Trophoblast cell (in vitro differentiated cells and primary cell): ENCODE measurements at regions not wholly inside any gene's neighbourhood (a gene's known extent, or its start where the extent isn't known, plus 50 kb on each side); places are given as distances from the start of the nearest gene placed in this dataset.

Source experiments
- DNase-seq, 2 donors: peaks; one replicate each; pipeline ENCODE4 v3.0.0-alpha.2; 2016
- H2AFZ ChIP-seq: 2 replicates; pipeline ENCODE4 v1.6.1; 2013; ENCODE audit warnings: low read length, moderate library complexity, mild to moderate bottlenecking; ENCODE audit not compliant: insufficient read depth, poor library complexity
- H2AK5ac ChIP-seq: 2 replicates; pipeline ENCODE4 v1.6.1; 2013; ENCODE audit warnings: mild to moderate bottlenecking, low read length
- H2BK120ac ChIP-seq: 2 replicates; pipeline ENCODE4 v1.6.1; 2013; ENCODE audit warnings: low read length, mild to moderate bottlenecking, moderate library complexity; ENCODE audit not compliant: insufficient read depth, poor library complexity
- H2BK12ac ChIP-seq: 2 replicates; pipeline ENCODE4 v1.6.1; 2013; ENCODE audit warnings: mild to moderate bottlenecking, low read length, moderate library complexity
- H2BK5ac ChIP-seq: 2 replicates; pipeline ENCODE4 v1.6.1; 2013; ENCODE audit warnings: low read length, low read depth, moderate library complexity, mild to moderate bottlenecking; ENCODE audit not compliant: poor library complexity
- H3K14ac ChIP-seq: 2 replicates; pipeline ENCODE4 v1.6.1; 2013; ENCODE audit warnings: mild to moderate bottlenecking, low read length
- H3K18ac ChIP-seq: 2 replicates; pipeline ENCODE4 v1.6.1; 2013; ENCODE audit warnings: mild to moderate bottlenecking, low read length
- H3K23ac ChIP-seq: 2 replicates; pipeline ENCODE4 v1.6.1; 2013; ENCODE audit warnings: low read length
- H3K27ac ChIP-seq: 2 replicates; pipeline ENCODE4 v1.5.1; 2013; ENCODE audit warnings: low read depth, mild to moderate bottlenecking, inconsistent platforms, low read length, moderate library complexity
- H3K27me3 ChIP-seq: 2 replicates; pipeline ENCODE4 v1.6.1; 2013; ENCODE audit warnings: inconsistent platforms, mild to moderate bottlenecking, low read length, moderate library complexity; ENCODE audit not compliant: insufficient read depth
- H3K36me3 ChIP-seq, 2 experiments: 1 replicate in 1 of 2; 2 replicates in 1 of 2; pipeline ENCODE4 v1.6.1; 2013; ENCODE audit warnings: low read length in 2 of 2, mild to moderate bottlenecking in 2 of 2, moderate library complexity in 1 of 2; ENCODE audit not compliant: insufficient read depth in 2 of 2, control insufficient read depth in 1 of 2
- H3K4ac ChIP-seq: 2 replicates; pipeline ENCODE4 v1.6.1; 2013; ENCODE audit warnings: low read depth, mild to moderate bottlenecking, low read length, moderate library complexity
- H3K4me1 ChIP-seq, 2 experiments: 1 replicate in 1 of 2; 2 replicates in 1 of 2; pipeline ENCODE4 v1.6.1; 2013; ENCODE audit warnings: low read length in 2 of 2, mild to moderate bottlenecking in 2 of 2, moderate library complexity in 1 of 2; ENCODE audit not compliant: insufficient read depth in 2 of 2, control insufficient read depth in 1 of 2
- H3K4me2 ChIP-seq: 2 replicates; pipeline ENCODE4 v1.6.1; 2013; ENCODE audit warnings: inconsistent platforms, mild to moderate bottlenecking, low read length, moderate library complexity
- H3K4me3 ChIP-seq: 2 replicates; pipeline ENCODE4 v1.5.1; 2013; ENCODE audit warnings: mild to moderate bottlenecking, low read depth, low read length, inconsistent platforms
- H3K79me1 ChIP-seq: one replicate; pipeline ENCODE4 v1.6.1; 2013; ENCODE audit warnings: low read length
- H3K79me2 ChIP-seq: 2 replicates; pipeline ENCODE4 v1.6.1; 2013; ENCODE audit warnings: low read length, mild to moderate bottlenecking; ENCODE audit not compliant: control insufficient read depth, insufficient read depth, poor library complexity
- H3K9ac ChIP-seq: 2 replicates; pipeline ENCODE4 v1.6.1; 2013; ENCODE audit warnings: mild to moderate bottlenecking, low read length
- H3K9me3 ChIP-seq: 2 replicates; pipeline ENCODE4 v1.6.1; 2013; ENCODE audit warnings: low read depth, mild to moderate bottlenecking, control low read depth, inconsistent platforms, low read length; ENCODE audit not compliant: insufficient read depth
- H4K12ac ChIP-seq: 2 replicates; pipeline ENCODE4 v1.6.1; 2013; ENCODE audit warnings: low read depth, mild to moderate bottlenecking, low read length, moderate library complexity
- H4K8ac ChIP-seq: 2 replicates; pipeline ENCODE4 v1.6.1; 2013; ENCODE audit warnings: low read depth, mild to moderate bottlenecking, low read length, moderate library complexity
- H4K91ac ChIP-seq: one replicate; pipeline ENCODE4 v1.6.1; 2013; ENCODE audit warnings: low read depth, mild to moderate bottlenecking, low read length, moderate library complexity
- WGBS: extraction: QIAGEN DNeasy Blood & Tissue Kit; methylation state at CpG from one replicate; pipeline ENCODE4 v1.1.7; 2013; ENCODE audit warnings: missing lambda C conversion rate; ENCODE audit not compliant: insufficient read length, insufficient coverage; ENCODE audit errors: extremely low coverage; 5-methylcytosine and 5-hydroxymethylcytosine counted together

DNA sequence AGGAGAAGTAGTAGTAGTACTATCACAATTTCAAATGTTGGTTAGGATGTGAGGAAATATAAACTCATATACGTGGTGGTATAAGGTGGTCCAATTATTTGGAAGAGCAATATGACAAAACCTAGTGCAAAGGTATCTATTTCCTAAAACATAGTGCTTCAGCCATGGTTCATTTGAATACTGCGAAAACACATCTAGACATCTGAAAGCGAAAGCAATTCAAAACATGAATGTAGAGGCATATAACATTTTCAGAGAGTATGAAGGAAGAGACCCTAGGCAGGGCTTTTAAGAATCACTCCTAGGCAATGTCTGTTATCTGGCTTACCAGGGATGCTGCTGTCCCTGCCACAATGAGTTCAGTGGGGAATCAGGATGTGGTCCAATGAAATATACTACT is 1085.8 kb downstream of the TDRD15 start:
- Histone ChIP-seq H4K8ac (no peak overlapping the region), H3K4ac (no peak overlapping the region), H2BK5ac (no peak overlapping the region), H4K12ac (no peak overlapping the region), H3K4me2 (no peak overlapping the region), H3K4me1 (no peaks in the 10 kb centered on the region), H3K79me2 (no peaks in the 10 kb centered on the region), H4K91ac (no peak overlapping the region), H3K36me3 (no peaks in the 10 kb centered on the region), H3K79me1 (no peaks in the 10 kb centered on the region), H2BK120ac (no peak overlapping the region), H2AK5ac (no peak overlapping the region), H3K9me3 (no peaks in the 10 kb centered on the region), H3K18ac (no peak overlapping the region), H3K14ac (no peak overlapping the region), H3K23ac (no peak overlapping the region), H3K27me3 (no peaks in the 10 kb centered on the region), H3K9ac (no peak overlapping the region), H2BK12ac (no peak overlapping the region), H3K27ac (no peak overlapping the region), H3K4me3 (no peak overlapping the region), H2AFZ (no peak overlapping the region)
- no CpG with 5 or more reads among the region's 3 CpGs for WGBS
- DNase-seq: no peak

- no peak overlapping the region for H3K4me2 ChIP-seq
- no peaks in the 10 kb centered on the region for H3K36me3 ChIP-seq
- no peak overlapping the region for H3K14ac ChIP-seq
- H4K91ac ChIP-seq: no peak overlapping the region
- H3K4me3 ChIP-seq: no peak overlapping the region
- no peak overlapping the region for H2AK5ac ChIP-seq
- no peak overlapping the region for H4K8ac ChIP-seq
- H3K27ac ChIP-seq: no peak overlapping the region
- no peak overlapping the region for H2BK12ac ChIP-seq
- H2AFZ ChIP-seq: no peak overlapping the region
- no peak overlapping the region for H3K18ac ChIP-seq
- no peaks in the 10 kb centered on the region for H3K9me3 ChIP-seq
- no peaks in the 10 kb centered on the region for H3K79me1 ChIP-seq
- no peaks in the 10 kb centered on the region for H3K27me3 ChIP-seq
- no peak for DNase-seq
- H3K79me2 ChIP-seq: no peaks in the 10 kb centered on the region
- H3K4me1 ChIP-seq: no peaks in the 10 kb centered on the region
- H2BK5ac ChIP-seq: no peak overlapping the region
- no peak overlapping the region for H3K9ac ChIP-seq
- no peak overlapping the region for H3K23ac ChIP-seq
- WGBS: no CpG with 5 or more reads among the region's 2 CpGs
- H4K12ac ChIP-seq: no peak overlapping the region
- H3K4ac ChIP-seq: no peak overlapping the region
- no peak overlapping the region for H2BK120ac ChIP-seq
Measured at GRCh38 chr2:22213237-22213636, 1089.5 kb downstream of the TDRD15 start.

DNA sequence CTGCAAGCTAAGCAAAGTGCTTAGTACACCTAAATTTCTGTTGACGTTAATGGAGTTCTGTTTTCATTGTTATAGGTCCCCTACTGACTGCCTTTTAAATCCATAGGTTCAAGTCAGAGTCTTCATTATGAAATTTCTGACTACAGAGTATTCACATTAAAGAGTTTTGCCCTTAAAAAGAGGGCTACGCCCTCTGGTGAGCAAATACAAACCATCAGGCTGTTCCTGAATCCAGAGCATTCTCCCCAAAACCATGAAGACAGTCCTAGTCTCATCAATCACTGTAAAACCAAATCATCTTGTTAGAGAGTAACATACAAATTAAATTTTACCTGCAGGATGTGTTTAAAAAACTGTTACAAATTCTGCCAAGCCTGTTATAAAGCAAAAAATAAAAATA is 1091.7 kb downstream of the TDRD15 start:
- Histone ChIP-seq H3K79me1 (no peaks in the 10 kb centered on the region), H3K36me3 (no peaks in the 10 kb centered on the region), H2BK12ac (no peak overlapping the region), H3K27ac (no peak overlapping the region), H3K4me2 (no peak overlapping the region), H4K8ac (no peak overlapping the region), H3K79me2 (no peaks in the 10 kb centered on the region), H3K9ac (no peak overlapping the region), H2BK120ac (no peak overlapping the region), H2BK5ac (no peak overlapping the region), H3K27me3 (no peaks in the 10 kb centered on the region), H3K4me3 (no peak overlapping the region), H2AK5ac (no peak overlapping the region), H3K4ac (no peak overlapping the region), H4K91ac (no peak overlapping the region), H4K12ac (no peak overlapping the region), H3K23ac (no peak overlapping the region), H3K4me1 (no peaks in the 10 kb centered on the region), H3K14ac (no peak overlapping the region), H3K9me3 (no peaks in the 10 kb centered on the region), H3K18ac (no peak overlapping the region), H2AFZ (no peak overlapping the region)
- no CpG with 5 or more reads among the region's 2 CpGs for WGBS
- no peak for DNase-seq

GRCh38 chr2:22217881-22218280 is 1094.1 kb downstream of the TDRD15 start:
- Histone ChIP-seq H3K4me3 (no peak overlapping the region), H4K8ac (no peak overlapping the region), H3K4me1 (no peaks in the 10 kb centered on the region), H2AFZ (no peak overlapping the region), H2BK120ac (no peak overlapping the region), H3K23ac (no peak overlapping the region), H3K79me1 (no peaks in the 10 kb centered on the region), H3K9me3 (no peaks in the 10 kb centered on the region), H3K18ac (no peak overlapping the region), H3K14ac (no peak overlapping the region), H3K4ac (no peak overlapping the region), H3K79me2 (no peaks in the 10 kb centered on the region), H4K91ac (no peak overlapping the region), H3K4me2 (no peak overlapping the region), H2BK5ac (no peak overlapping the region), H3K9ac (no peak overlapping the region), H2BK12ac (no peak overlapping the region), H3K27me3 (no peaks in the 10 kb centered on the region), H4K12ac (no peak overlapping the region), H2AK5ac (no peak overlapping the region), H3K27ac (no peak overlapping the region), H3K36me3 (no peaks in the 10 kb centered on the region)
- no CpG with 5 or more reads among the region's 1 CpG for WGBS
- no peak for DNase-seq
